Activated T-cell treated with anti-CD3 and anti-CD28 coated beads, Interleukin-2, amount 50 U/mL, for 24 hours (primary cell): ENCODE measurements at regions not wholly inside any gene's neighbourhood (a gene's known extent, or its start where the extent isn't known, plus 50 kb on each side); places are given as distances from the start of the nearest gene placed in this dataset.
A peak's percentile ranks its signal among the peaks of the same experiment; 100 is the strongest.

ENCODE experiments used
- DNase-seq: peaks from one replicate; pipeline ENCODE4 v3.0.0-alpha.2; 2020
- H3K27ac Mint-ChIP-seq: 2 replicates; pipeline ENCODE4 v1.8.0; 2020; ENCODE audit warnings: mild to moderate bottlenecking, mixed read lengths
- H3K27me3 Mint-ChIP-seq: 2 replicates; pipeline ENCODE4 v1.8.0; 2020; ENCODE audit warnings: mixed read lengths
- H3K36me3 Mint-ChIP-seq: 2 replicates; pipeline ENCODE4 v1.8.0; 2020; ENCODE audit warnings: low read depth, mixed read lengths
- H3K4me1 Mint-ChIP-seq: 2 replicates; pipeline ENCODE4 v1.8.0; 2020; ENCODE audit warnings: low read depth, mixed read lengths
- H3K4me3 Mint-ChIP-seq: 2 replicates; pipeline ENCODE4 v1.8.0; 2020; ENCODE audit warnings: mild to moderate bottlenecking, moderate library complexity, mixed read lengths
- H3K9me3 Mint-ChIP-seq: 2 replicates; pipeline ENCODE4 v1.8.0; 2020; ENCODE audit warnings: mixed read lengths

GRCh38 chr10:8577686-8578085 is 523.2 kb downstream of the GATA3 start:
- H3K9me3 Mint-ChIP-seq = peaks cover 3% of the 10 kb centered on the region
- H3K4me3 Mint-ChIP-seq = no peak overlapping the region
- no peak for DNase-seq
- no peaks in the 10 kb centered on the region for H3K36me3 Mint-ChIP-seq
- peak overlapping the region; percentile 76 for H3K27ac Mint-ChIP-seq
- H3K27me3 Mint-ChIP-seq = peaks cover 24% of the 10 kb centered on the region
- H3K4me1 Mint-ChIP-seq = peaks cover 45% of the 10 kb centered on the region

- Mint-ChIP-seq H3K36me3 (no peaks in the 10 kb centered on the region), H3K27ac (no peak overlapping the region), H3K27me3 (peaks cover 35% of the 10 kb centered on the region), H3K4me1 (peaks cover 36% of the 10 kb centered on the region), H3K4me3 (no peak overlapping the region), H3K9me3 (no peaks in the 10 kb centered on the region)
- no peak for DNase-seq
Observed at GRCh38 chr10:8581521-8582225, 527.2 kb downstream of the GATA3 start.

DNA sequence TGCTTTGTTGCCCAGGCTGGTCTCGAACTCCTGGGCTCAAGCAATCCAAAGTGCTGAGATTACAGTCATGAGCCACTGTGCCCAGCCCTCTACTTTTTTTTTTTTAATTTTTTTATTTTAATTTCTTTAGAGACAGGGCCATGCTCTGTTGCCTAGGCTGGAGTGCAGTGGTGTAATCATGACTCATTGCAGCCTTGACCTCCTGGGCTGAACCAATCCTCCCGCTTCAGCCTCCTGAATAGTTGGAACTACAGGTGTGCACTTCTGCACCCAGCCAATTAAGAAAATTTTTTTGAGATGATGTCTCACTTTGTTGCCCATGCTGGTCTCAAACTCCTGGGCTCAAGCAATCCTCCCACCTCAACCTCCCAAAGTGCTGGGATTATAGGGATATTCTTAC is 528.6 kb downstream of the GATA3 start:
- H3K27ac Mint-ChIP-seq = no peak overlapping the region
- no peaks in the 10 kb centered on the region for H3K9me3 Mint-ChIP-seq
- H3K4me3 Mint-ChIP-seq = no peak overlapping the region
- no peak for DNase-seq
- H3K4me1 Mint-ChIP-seq = peaks cover 32% of the 10 kb centered on the region
- H3K36me3 Mint-ChIP-seq = no peaks in the 10 kb centered on the region
- peaks cover 47% of the 10 kb centered on the region for H3K27me3 Mint-ChIP-seq

- no peaks in the 10 kb centered on the region for H3K9me3 Mint-ChIP-seq
- no peak overlapping the region for H3K4me3 Mint-ChIP-seq
- no peak for DNase-seq
- H3K36me3 Mint-ChIP-seq = no peaks in the 10 kb centered on the region
- peaks cover 54% of the 10 kb centered on the region for H3K27me3 Mint-ChIP-seq
- H3K4me1 Mint-ChIP-seq = peaks cover 21% of the 10 kb centered on the region
- no peak overlapping the region for H3K27ac Mint-ChIP-seq
Observed at GRCh38 chr10:8584666-8585065, 530.2 kb downstream of the GATA3 start.

- Mint-ChIP-seq H3K4me3 (no peak overlapping the region), H3K9me3 (no peaks in the 10 kb centered on the region), H3K36me3 (no peaks in the 10 kb centered on the region), H3K27me3 (peaks cover 63% of the 10 kb centered on the region), H3K4me1 (peaks cover 21% of the 10 kb centered on the region), H3K27ac (peak overlapping the region; percentile 80)
- DNase-seq = no peak
Observed at GRCh38 chr10:8586504-8586903, 532.0 kb downstream of the GATA3 start.

DNA sequence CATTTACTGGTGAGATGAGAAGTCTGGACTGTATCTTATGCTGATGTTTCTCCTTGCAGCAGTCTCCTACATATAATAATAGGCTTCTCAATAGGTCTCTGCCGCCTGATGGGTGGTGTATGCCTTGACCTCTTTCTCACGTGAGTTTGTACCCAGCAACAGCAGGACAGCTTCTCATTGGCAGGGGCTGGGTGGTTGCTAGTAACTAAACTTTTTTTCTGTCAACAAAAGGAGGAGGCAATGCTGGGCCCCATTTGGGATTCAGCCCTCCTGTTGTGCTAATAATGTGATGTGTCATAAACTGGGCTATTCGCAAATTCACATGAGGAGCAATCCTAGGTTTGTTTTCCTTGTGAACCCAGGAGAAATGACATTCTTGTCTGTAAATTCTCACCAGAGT is 533.6 kb downstream of the GATA3 start:
- H3K27ac Mint-ChIP-seq = no peak overlapping the region
- peaks cover 19% of the 10 kb centered on the region for H3K4me1 Mint-ChIP-seq
- no peaks in the 10 kb centered on the region for H3K9me3 Mint-ChIP-seq
- H3K4me3 Mint-ChIP-seq = no peak overlapping the region
- H3K27me3 Mint-ChIP-seq = peaks cover 62% of the 10 kb centered on the region
- no peak for DNase-seq
- H3K36me3 Mint-ChIP-seq = no peaks in the 10 kb centered on the region

GRCh38 chr10:8590518-8590917 is 536.0 kb downstream of the GATA3 start:
- no peak overlapping the region for H3K4me3 Mint-ChIP-seq
- H3K27me3 Mint-ChIP-seq = peaks cover 47% of the 10 kb centered on the region

GRCh38 chr10:8591640-8592039 is 537.2 kb downstream of the GATA3 start:
- peaks cover 9% of the 10 kb centered on the region for H3K4me1 Mint-ChIP-seq
- H3K27me3 Mint-ChIP-seq = peaks cover 42% of the 10 kb centered on the region
- no peaks in the 10 kb centered on the region for H3K9me3 Mint-ChIP-seq
- H3K27ac Mint-ChIP-seq = no peak overlapping the region
- H3K36me3 Mint-ChIP-seq = no peaks in the 10 kb centered on the region
- no peak overlapping the region for H3K4me3 Mint-ChIP-seq
- no peak for DNase-seq

More at GRCh38 chr10:8590518-8590917, 536.0 kb downstream of the GATA3 start:
- DNase-seq = no peak
- no peaks in the 10 kb centered on the region for H3K9me3 Mint-ChIP-seq
- no peak overlapping the region for H3K27ac Mint-ChIP-seq
- no peaks in the 10 kb centered on the region for H3K36me3 Mint-ChIP-seq
- peaks cover 16% of the 10 kb centered on the region for H3K4me1 Mint-ChIP-seq

GRCh38 chr10:8594176-8594575 is 539.7 kb downstream of the GATA3 start:
- Mint-ChIP-seq H3K4me3 (no peak overlapping the region), H3K27ac (no peak overlapping the region), H3K4me1 (no peaks in the 10 kb centered on the region), H3K36me3 (no peaks in the 10 kb centered on the region), H3K9me3 (no peaks in the 10 kb centered on the region), H3K27me3 (peaks cover 22% of the 10 kb centered on the region)
- DNase-seq = no peak

DNA sequence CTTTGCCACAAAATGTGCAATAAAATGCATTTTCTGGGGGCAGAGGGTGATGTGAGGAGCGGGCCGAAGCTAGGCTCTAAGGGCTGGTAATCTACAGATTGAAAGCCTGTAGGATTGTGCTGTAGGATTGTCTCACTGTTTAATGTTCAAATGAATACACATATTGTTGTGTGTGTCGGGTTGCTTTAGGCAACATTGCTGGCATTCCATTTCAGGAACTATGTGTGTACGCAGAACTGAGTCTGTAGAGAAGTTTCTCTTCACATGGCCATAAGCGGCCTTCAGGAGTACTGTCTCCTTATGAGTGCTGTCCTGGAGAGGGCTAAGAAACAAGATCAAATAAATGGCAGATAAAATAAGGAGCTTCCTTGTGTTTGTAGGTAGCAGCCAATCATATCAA is 540.2 kb downstream of the GATA3 start:
- H3K36me3 Mint-ChIP-seq = no peaks in the 10 kb centered on the region
- no peak for DNase-seq
- H3K27me3 Mint-ChIP-seq = peaks cover 22% of the 10 kb centered on the region
- no peaks in the 10 kb centered on the region for H3K9me3 Mint-ChIP-seq
- no peak overlapping the region for H3K4me3 Mint-ChIP-seq
- H3K27ac Mint-ChIP-seq = no peak overlapping the region
- H3K4me1 Mint-ChIP-seq = peaks cover 2% of the 10 kb centered on the region

GRCh38 chr10:8595140-8595539 is 540.7 kb downstream of the GATA3 start:
- Mint-ChIP-seq H3K27me3 (peaks cover 19% of the 10 kb centered on the region), H3K36me3 (no peaks in the 10 kb centered on the region), H3K27ac (no peak overlapping the region), H3K9me3 (no peaks in the 10 kb centered on the region), H3K4me3 (no peak overlapping the region), H3K4me1 (peaks cover 6% of the 10 kb centered on the region)
- DNase-seq = no peak

DNA sequence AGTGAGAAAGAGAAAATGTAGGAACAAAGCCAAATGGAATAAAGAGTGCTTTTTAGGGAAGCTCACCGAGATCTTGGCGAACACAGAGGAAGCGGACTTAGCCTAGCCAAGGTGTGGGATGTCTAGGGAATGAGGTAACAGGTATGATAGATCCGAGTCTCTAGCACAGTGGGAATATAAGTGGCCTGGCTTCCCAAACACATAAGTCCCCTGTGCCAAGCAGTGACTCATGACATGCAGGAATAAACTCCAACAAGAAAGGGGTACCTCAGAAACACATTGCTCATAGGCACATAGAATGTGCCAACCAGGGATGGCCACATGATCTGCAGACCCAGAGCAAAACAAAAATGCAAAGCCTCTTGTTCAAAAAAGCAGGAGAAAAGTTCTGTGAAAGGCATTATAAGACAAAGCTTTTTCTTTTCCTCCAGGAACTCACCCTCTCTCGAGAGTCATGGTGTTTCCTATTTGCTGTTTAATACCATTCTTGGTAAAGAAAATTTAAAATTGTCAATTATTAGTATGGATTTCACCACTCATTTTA is 542.5 kb downstream of the GATA3 start:
- no peaks in the 10 kb centered on the region for H3K9me3 Mint-ChIP-seq
- H3K36me3 Mint-ChIP-seq = no peaks in the 10 kb centered on the region
- no peak overlapping the region for H3K27ac Mint-ChIP-seq
- DNase-seq = no peak
- peaks cover 3% of the 10 kb centered on the region for H3K27me3 Mint-ChIP-seq
- H3K4me3 Mint-ChIP-seq = no peak overlapping the region
- peaks cover 8% of the 10 kb centered on the region for H3K4me1 Mint-ChIP-seq

GRCh38 chr10:8600192-8600591 is 545.7 kb downstream of the GATA3 start:
- Mint-ChIP-seq H3K4me1 (peaks cover 8% of the 10 kb centered on the region), H3K9me3 (peaks cover 2% of the 10 kb centered on the region), H3K4me3 (no peak overlapping the region), H3K27me3 (peaks cover 20% of the 10 kb centered on the region), H3K27ac (no peak overlapping the region), H3K36me3 (no peaks in the 10 kb centered on the region)
- DNase-seq = no peak

DNA sequence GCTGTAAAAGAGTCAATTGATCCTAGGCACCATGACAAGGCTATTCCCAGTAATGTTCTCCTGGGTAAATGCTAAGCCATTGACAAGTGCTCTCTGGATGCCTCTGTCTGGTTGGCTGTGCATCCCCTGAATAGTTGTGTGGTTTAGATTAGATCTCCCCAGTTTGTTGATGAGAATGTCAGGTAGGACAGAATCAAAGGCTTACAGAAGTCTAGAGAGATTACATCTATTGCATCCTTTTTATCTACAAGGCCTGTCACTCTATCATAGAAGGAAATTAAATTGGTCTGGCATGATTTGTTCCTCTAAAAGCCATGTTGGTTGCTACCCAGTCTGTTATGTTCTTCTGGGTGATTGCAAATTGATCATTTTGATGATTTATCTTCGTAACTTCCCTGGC is 548.3 kb downstream of the GATA3 start:
- Mint-ChIP-seq H3K4me3 (no peak overlapping the region), H3K4me1 (peaks cover 8% of the 10 kb centered on the region), H3K36me3 (peaks cover 5% of the 10 kb centered on the region), H3K27me3 (peaks cover 23% of the 10 kb centered on the region), H3K9me3 (peaks cover 17% of the 10 kb centered on the region), H3K27ac (no peak overlapping the region)
- DNase-seq = no peak

GRCh38 chr10:8614054-8614565 is 559.6 kb downstream of the GATA3 start:
- no peak for DNase-seq
- Mint-ChIP-seq H3K27ac (no peak overlapping the region), H3K4me3 (no peak overlapping the region), H3K9me3 (peaks cover 10% of the 10 kb centered on the region), H3K4me1 (peaks cover 11% of the 10 kb centered on the region), H3K27me3 (peaks cover 13% of the 10 kb centered on the region), H3K36me3 (no peaks in the 10 kb centered on the region)
